HepG2 (cell line): ENCODE measurements at regions not wholly inside any gene's neighbourhood (a gene's known extent, or its start where the extent isn't known, plus 50 kb on each side); places are given as distances from the start of the nearest gene placed in this dataset.

Experiments used
- ATAC-seq: fragments of 200-7000 bp; cut with Tn5 transposase; 3 replicates; pipeline ENCODE4 v1.9.1; 2020; ENCODE audit warnings: mild to moderate bottlenecking, moderate library complexity
- BruUV-seq: library from RNA; stranded (reverse); fragments of 400-500 nt; replicated peaks from 2 replicates; lab custom pipeline; 2021; lab: Mats Ljungman, UMichigan
- CTCF ChIA-PET: fragments of 300-600 bp; formaldehyde crosslinking; extraction: SDS; loops from one replicate; lab custom pipeline; 2021; ENCODE audit warnings: low total read pairs, inconsistent platforms, low intra/inter-chr PET ratio; lab: Yijun Ruan, JAX
- POLR2A ChIA-PET: fragments of 350-600 bp; sonication (Branson Sonifier 250); formaldehyde crosslinking; loops from one replicate; lab custom pipeline; 2020; ENCODE audit warnings: antibody characterized with exemption, inconsistent platforms; lab: Yijun Ruan, JAX
- DNase-seq: peaks from one replicate; pipeline ENCODE4 v3.0.0-alpha.2; 2015; ENCODE audit warnings: low spot score
- FAIRE-seq: peaks from 3 replicates; lab custom pipeline; 2011; peaks lifted over from hg19 to GRCh38; lab: Jason Lieb, UNC
- H2AFZ ChIP-seq: one replicate; pipeline ENCODE4 v1.6.1; 2011; ENCODE audit warnings: low read length, inconsistent platforms
- H3K27ac ChIP-seq: fragments of 300-600 bp; 3 replicates; pipeline ENCODE4 v1.8.0; 2011; ENCODE audit warnings: mixed run types, mild to moderate bottlenecking, mixed read lengths, low read length, inconsistent platforms; ENCODE audit not compliant: insufficient read depth; ENCODE audit errors: extremely low read length
- H3K27me3 ChIP-seq, 2 experiments: fragments of 200-600 bp in 1 of 2; 2 replicates in 1 of 2; 3 replicates in 1 of 2; pipeline versions ENCODE4 v1.6.0 to v1.8.0; 2011; ENCODE audit warnings: low read length in 2 of 2, mild to moderate bottlenecking in 2 of 2, moderate library complexity in 2 of 2, inconsistent platforms in 1 of 2; ENCODE audit not compliant: insufficient read depth in 2 of 2, control insufficient read depth in 1 of 2
- H3K36me3 ChIP-seq, 2 experiments: fragments of 200-600 bp in 1 of 2; replicated peaks in 1 of 2; 2 replicates in 1 of 2; 3 replicates in 1 of 2; pipeline versions ENCODE4 v1.5.1 to v1.8.0; 2011; ENCODE audit warnings: low read length in 2 of 2, inconsistent platforms in 1 of 2; ENCODE audit not compliant: insufficient read depth in 2 of 2, control insufficient read depth in 1 of 2
- H3K4me1 ChIP-seq: 2 replicates; pipeline ENCODE4 v1.5.1; 2012; ENCODE audit warnings: low read length, inconsistent platforms; ENCODE audit not compliant: insufficient read depth
- H3K4me2 ChIP-seq: 2 replicates; pipeline ENCODE4 v1.6.0; 2011; ENCODE audit warnings: low read depth, low read length, inconsistent platforms
- H3K4me3 ChIP-seq, 3 experiments: fragments of 200-600 bp in 1 of 3; sonication (generic), shearing (Covaris generic) in 1 of 3; replicated peaks in 1 of 3; 2 replicates each; pipeline ENCODE4 v1.5.1; 2011 to 2016; ENCODE audit warnings: low read length in 3 of 3, inconsistent platforms in 2 of 3, low read depth in 2 of 3, mild to moderate bottlenecking in 2 of 3, control low read depth in 1 of 3, mixed read lengths in 1 of 3; ENCODE audit not compliant: insufficient read depth in 1 of 3
- H3K79me2 ChIP-seq: one replicate; pipeline ENCODE4 v1.6.1; 2011; ENCODE audit warnings: low read length, inconsistent platforms; ENCODE audit not compliant: insufficient read depth
- H3K9ac ChIP-seq: 2 replicates; pipeline ENCODE4 v1.6.0; 2011; ENCODE audit warnings: mild to moderate bottlenecking, low read depth, low read length, inconsistent platforms; ENCODE audit not compliant: insufficient read depth
- H3K9me3 ChIP-seq: 2 replicates; pipeline ENCODE4 v1.5.1; 2012; ENCODE audit warnings: mild to moderate bottlenecking, low read length
- H4K20me1 ChIP-seq: 2 replicates; pipeline ENCODE4 v1.6.0; 2011; ENCODE audit warnings: inconsistent platforms, mild to moderate bottlenecking, low read length, moderate library complexity; ENCODE audit not compliant: insufficient read depth
- FOSL2 ChIP-seq: sonication (generic); formaldehyde crosslinking; IDR thresholded peaks from 2 replicates; pipeline ENCODE4 v1.4.0; 2020; ENCODE audit warnings: missing genetic modification reagents
- KAT8 ChIP-seq: IDR thresholded peaks from 2 replicates; pipeline ENCODE4 v1.6.1; 2016; ENCODE audit warnings: missing genetic modification reagents, missing compliant biosample characterization
- NFYB ChIP-seq: sonication (generic); formaldehyde crosslinking; IDR thresholded peaks from 2 replicates; pipeline ENCODE4 v1.4.0; 2020; ENCODE audit warnings: missing genetic modification reagents
- PCBP2 ChIP-seq: fragments of 200-400 bp; formaldehyde crosslinking; optimal IDR thresholded peaks from 2 replicates; pipeline ENCODE3; 2018; ENCODE audit warnings: low read length, low read depth; ENCODE audit not compliant: poor library complexity, severe bottlenecking
- PHF20 ChIP-seq: sonication (generic); formaldehyde crosslinking; IDR thresholded peaks from 2 replicates; pipeline ENCODE4 v1.5.0; 2020; ENCODE audit warnings: mild to moderate bottlenecking, missing genetic modification reagents
- RARG ChIP-seq: sonication (generic); formaldehyde crosslinking; IDR thresholded peaks from 2 replicates; pipeline ENCODE4 v1.4.0; 2020; ENCODE audit warnings: low read depth, mild to moderate bottlenecking, missing genetic modification reagents
- REXO4 ChIP-seq: sonication (generic); formaldehyde crosslinking; IDR thresholded peaks from 2 replicates; pipeline ENCODE4 v1.8.0; 2022; ENCODE audit warnings: missing genetic modification reagents, mild to moderate bottlenecking, borderline replicate concordance
- ZBTB7B ChIP-seq: sonication (generic); formaldehyde crosslinking; IDR thresholded peaks from 2 replicates; pipeline ENCODE4 v1.4.0; 2020; ENCODE audit warnings: missing genetic modification reagents
- ZNF260 ChIP-seq: sonication (generic); formaldehyde crosslinking; IDR thresholded peaks from 2 replicates; pipeline ENCODE4 v1.4.0; 2020; ENCODE audit warnings: missing genetic modification reagents, low read depth, mild to moderate bottlenecking, borderline replicate concordance
- ZNF296 ChIP-seq: sonication (generic); formaldehyde crosslinking; conservative IDR thresholded peaks from 2 replicates; pipeline ENCODE4 v1.5.0; 2020; ENCODE audit warnings: mild to moderate bottlenecking, missing genetic modification reagents
- ZNF432 ChIP-seq: sonication (generic); formaldehyde crosslinking; IDR thresholded peaks from 2 replicates; pipeline ENCODE4 v1.5.0; 2020; ENCODE audit warnings: missing genetic modification reagents, mild to moderate bottlenecking, borderline replicate concordance
- ZNF878 ChIP-seq: sonication (generic); formaldehyde crosslinking; IDR thresholded peaks from 2 replicates; pipeline ENCODE4 v1.8.1; 2023; ENCODE audit warnings: mild to moderate bottlenecking, missing genetic modification reagents, moderate library complexity
- ZSCAN9 ChIP-seq: IDR thresholded peaks from 2 replicates; pipeline ENCODE4 v1.6.1; 2016; ENCODE audit warnings: borderline replicate concordance
- WGBS: methylation state at CpG from one replicate; pipeline ENCODE4 v1.1.6; 2017; ENCODE audit warnings: low lambda C conversion rate; 5-methylcytosine and 5-hydroxymethylcytosine counted together
- in situ Hi-C: cut with HindIII; loops from 2 replicates; pipeline ENCODE4 v1.10.0; 2017; ENCODE audit warnings: low pct_unique_long_range_greater_than_20kb; ENCODE audit not compliant: extremely low pct_ligation_motif_present
- intact Hi-C: fragments of 100-400 bp; cut with micrococcal nuclease; formaldehyde crosslinking; loops from one replicate; pipeline ENCODE4 v1.10.0; 2022; ENCODE audit not compliant: unreplicated experiment
- TF ChIP-seq, protein P1 (sequence below): IDR thresholded peaks from 2 replicates; pipeline ENCODE4 v1.6.1; 2016; ENCODE audit warnings: control low read depth
- TF ChIP-seq, protein P2 (sequence below): sonication (generic); formaldehyde crosslinking; IDR thresholded peaks from 2 replicates; pipeline ENCODE4 v1.8.0; 2023; ENCODE audit warnings: mild to moderate bottlenecking, missing genetic modification reagents
- TF ChIP-seq, protein P3 (sequence below), 2 experiments: sonication (generic) in 1 of 2; formaldehyde crosslinking in 1 of 2; IDR thresholded peaks; 2 replicates each; pipeline versions ENCODE4 v1.6.1 to v1.9.0; 2014 to 2022; ENCODE audit warnings: antibody characterized with exemption in 1 of 2, borderline replicate concordance in 1 of 2, inconsistent platforms in 1 of 2, low read depth in 1 of 2, missing genetic modification reagents in 1 of 2

DNA sequence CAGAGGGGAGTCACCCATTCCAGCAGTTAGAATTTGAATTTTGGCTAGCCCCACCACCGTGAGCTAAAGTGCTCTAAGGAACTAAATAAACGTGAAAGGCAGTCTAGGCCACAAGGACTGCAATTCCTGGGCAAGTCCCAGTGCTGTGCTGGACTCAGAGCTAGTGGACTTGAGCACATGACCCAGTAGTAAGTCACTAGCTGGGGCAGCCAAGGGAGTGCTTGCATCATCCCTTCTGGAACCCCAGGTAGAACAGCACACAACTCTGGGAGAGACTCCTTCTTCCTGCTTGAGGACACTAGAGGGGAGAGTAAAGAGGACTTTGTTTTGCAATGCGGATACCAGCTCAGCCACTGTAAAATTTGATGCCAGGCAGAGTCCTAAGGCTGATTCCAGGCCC lies 672.2 kb downstream of the CPS1 start:
- no peaks in the 10 kb centered on the region for H3K79me2 ChIP-seq
- ChIA-PET CTCF (no interaction called here), POLR2A (no interaction called here)
- no peaks in the 10 kb centered on the region for H3K4me1 ChIP-seq
- H3K4me2 ChIP-seq, result no peak overlapping the region
- no peak overlapping the region for H2AFZ ChIP-seq
- DNase-seq, result no peak
- no TSS peak for BruUV-seq
- no peaks in the 10 kb centered on the region for H3K9me3 ChIP-seq
- H3K4me3 ChIP-seq, result no peak overlapping the region
- ATAC-seq, result peak; percentile 46
- no peaks in the 10 kb centered on the region for H3K27me3 ChIP-seq
- FAIRE-seq, result no peak
- WGBS, result 29% methylated on average over 3 of the region's 3 CpGs
- H3K36me3 ChIP-seq, result no peaks in the 10 kb centered on the region
- no peak overlapping the region for H3K27ac ChIP-seq
- no peak overlapping the region for H3K9ac ChIP-seq
- in situ Hi-C loops (no loop called here), intact Hi-C loops (no loop called here)
- H4K20me1 ChIP-seq, result no peaks in the 10 kb centered on the region
- TF ChIP-seq ZBTB7B (CRISPR knock-in tag) (no peak), FOSL2 (CRISPR knock-in tag) (no peak), ZNF260 (CRISPR knock-in tag) (no peak), PHF20 (no peak), PCBP2 (no peak), NFYB (CRISPR knock-in tag) (no peak), ZSCAN9 (CRISPR knock-in tag) (no peak), KAT8 (CRISPR knock-in tag) (no peak), ZNF878 (CRISPR knock-in tag) (no peak), ZNF432 (CRISPR knock-in tag) (no peak), REXO4 (no peak), RARG (CRISPR knock-in tag) (no peak), ZNF296 (CRISPR knock-in tag) (no peak)
- TF ChIP-seq, protein P1, sequence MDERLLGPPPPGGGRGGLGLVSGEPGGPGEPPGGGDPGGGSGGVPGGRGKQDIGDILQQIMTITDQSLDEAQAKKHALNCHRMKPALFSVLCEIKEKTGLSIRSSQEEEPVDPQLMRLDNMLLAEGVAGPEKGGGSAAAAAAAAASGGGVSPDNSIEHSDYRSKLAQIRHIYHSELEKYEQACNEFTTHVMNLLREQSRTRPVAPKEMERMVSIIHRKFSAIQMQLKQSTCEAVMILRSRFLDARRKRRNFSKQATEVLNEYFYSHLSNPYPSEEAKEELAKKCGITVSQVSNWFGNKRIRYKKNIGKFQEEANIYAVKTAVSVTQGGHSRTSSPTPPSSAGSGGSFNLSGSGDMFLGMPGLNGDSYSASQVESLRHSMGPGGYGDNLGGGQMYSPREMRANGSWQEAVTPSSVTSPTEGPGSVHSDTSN, result no peak
- TF ChIP-seq, protein P2, sequence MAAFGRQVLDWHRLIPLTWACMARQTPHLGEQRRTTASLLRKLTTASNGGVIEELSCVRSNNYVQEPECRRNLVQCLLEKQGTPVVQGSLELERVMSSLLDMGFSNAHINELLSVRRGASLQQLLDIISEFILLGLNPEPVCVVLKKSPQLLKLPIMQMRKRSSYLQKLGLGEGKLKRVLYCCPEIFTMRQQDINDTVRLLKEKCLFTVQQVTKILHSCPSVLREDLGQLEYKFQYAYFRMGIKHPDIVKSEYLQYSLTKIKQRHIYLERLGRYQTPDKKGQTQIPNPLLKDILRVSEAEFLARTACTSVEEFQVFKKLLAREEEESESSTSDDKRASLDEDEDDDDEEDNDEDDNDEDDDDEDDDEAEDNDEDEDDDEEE (CRISPR knock-in tag), result no peak
- TF ChIP-seq, protein P3, sequence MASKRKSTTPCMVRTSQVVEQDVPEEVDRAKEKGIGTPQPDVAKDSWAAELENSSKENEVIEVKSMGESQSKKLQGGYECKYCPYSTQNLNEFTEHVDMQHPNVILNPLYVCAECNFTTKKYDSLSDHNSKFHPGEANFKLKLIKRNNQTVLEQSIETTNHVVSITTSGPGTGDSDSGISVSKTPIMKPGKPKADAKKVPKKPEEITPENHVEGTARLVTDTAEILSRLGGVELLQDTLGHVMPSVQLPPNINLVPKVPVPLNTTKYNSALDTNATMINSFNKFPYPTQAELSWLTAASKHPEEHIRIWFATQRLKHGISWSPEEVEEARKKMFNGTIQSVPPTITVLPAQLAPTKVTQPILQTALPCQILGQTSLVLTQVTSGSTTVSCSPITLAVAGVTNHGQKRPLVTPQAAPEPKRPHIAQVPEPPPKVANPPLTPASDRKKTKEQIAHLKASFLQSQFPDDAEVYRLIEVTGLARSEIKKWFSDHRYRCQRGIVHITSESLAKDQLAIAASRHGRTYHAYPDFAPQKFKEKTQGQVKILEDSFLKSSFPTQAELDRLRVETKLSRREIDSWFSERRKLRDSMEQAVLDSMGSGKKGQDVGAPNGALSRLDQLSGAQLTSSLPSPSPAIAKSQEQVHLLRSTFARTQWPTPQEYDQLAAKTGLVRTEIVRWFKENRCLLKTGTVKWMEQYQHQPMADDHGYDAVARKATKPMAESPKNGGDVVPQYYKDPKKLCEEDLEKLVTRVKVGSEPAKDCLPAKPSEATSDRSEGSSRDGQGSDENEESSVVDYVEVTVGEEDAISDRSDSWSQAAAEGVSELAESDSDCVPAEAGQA (IDR thresholded peaks at IDR 0.05; ENCODE audit: low read depth), result no peak
- TF ChIP-seq, protein P3 (CRISPR knock-in tag; IDR thresholded peaks at IDR 0.05; ENCODE audit: borderline replicate concordance), result no peak
